HG03280 (cell line): ENCODE measurements at regions not wholly inside any gene's neighbourhood (a gene's known extent, or its start where the extent isn't known, plus 50 kb on each side); places are given as distances from the start of the nearest gene placed in this dataset.
A peak's percentile ranks its signal among the peaks of the same experiment; 100 is the strongest.
"Not testable (repeated sequence)": the region's sequence is repeated elsewhere in the genome, so short reads cannot be mapped to it uniquely, and the experiment has no call there.

ENCODE experiments used
- ATAC-seq: cut with Tn5 transposase; IDR thresholded peaks from one replicate; pipeline ENCODE4 v1.9.1; 2021; ENCODE audit warnings: mild to moderate bottlenecking, moderate library complexity; ENCODE audit not compliant: unreplicated experiment

- no peak for ATAC-seq
Measured at GRCh38 chr10:63003816-63004453, 129.2 kb upstream of the NRBF2 start.

DNA sequence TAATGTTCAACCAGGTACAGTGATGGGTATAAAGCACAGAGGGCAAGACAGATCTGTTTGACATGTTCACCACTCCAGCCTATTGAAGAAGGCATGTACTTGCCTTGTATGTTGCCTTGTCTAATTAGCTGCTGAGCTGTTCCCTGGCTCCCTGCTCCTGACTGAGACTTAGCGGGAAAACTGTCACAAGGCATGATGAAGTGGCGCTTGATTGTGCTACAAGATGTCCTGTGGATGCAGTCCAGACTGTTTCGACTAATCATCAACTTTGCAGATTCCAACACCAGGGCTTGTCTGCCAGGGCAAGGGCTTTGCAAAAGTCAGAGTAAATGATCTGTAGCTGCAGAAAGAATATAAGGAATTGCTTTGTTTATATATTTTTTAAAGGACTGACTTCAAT is 136.2 kb upstream of the NRBF2 start:
- no peak for ATAC-seq

GRCh38 chr10:62996516-62996915 is 136.6 kb upstream of the NRBF2 start:
- ATAC-seq, result no peak

DNA sequence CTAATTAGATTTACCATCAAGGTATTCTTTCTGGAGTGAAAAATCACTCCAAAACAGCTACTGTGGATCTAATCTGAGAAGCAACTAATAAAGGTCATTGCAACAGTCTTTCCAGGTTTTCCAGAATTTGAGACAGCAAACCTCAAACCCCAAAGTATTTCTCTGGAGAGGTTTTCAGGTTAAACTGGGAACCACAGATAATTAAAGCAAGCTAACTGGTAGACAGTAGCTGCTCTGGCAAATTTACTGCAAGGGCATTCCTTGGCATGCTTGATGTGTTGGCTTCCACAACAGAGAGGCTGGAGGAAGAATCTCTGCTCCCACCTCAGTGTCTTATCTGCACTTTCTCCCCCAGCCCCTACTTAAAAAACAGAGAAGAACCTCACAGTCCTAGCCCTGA is 140.0 kb upstream of the NRBF2 start:
- ATAC-seq, result no peak

DNA sequence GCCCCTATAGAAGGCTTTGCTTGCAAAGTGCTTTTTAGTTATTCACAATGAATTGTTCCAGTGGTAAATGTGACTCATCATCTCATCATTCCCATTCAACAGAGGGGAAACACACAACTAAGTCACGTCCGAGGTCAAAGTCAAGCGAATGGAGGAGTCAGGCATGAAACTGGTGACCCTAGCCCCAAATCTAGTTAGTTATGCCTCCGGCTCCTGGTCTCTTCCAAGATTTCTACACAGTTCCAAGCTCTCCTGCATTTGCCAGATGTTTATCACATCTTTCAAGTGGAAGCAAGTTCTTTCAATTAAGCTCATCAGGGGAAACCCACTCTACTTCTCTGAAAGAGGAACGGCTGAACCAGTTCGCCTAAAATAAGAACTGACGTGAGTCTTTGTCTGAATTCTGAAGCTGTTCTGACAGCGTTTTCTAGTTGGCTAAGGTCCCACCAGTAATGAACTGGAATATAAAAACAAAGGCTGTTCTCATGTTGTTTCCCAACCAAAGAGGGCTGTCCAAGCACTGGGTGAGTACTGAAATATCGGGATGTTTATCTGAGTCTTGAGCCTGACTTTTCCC is 140.9 kb upstream of the NRBF2 start:
- ATAC-seq, result peak; percentile 57

DNA sequence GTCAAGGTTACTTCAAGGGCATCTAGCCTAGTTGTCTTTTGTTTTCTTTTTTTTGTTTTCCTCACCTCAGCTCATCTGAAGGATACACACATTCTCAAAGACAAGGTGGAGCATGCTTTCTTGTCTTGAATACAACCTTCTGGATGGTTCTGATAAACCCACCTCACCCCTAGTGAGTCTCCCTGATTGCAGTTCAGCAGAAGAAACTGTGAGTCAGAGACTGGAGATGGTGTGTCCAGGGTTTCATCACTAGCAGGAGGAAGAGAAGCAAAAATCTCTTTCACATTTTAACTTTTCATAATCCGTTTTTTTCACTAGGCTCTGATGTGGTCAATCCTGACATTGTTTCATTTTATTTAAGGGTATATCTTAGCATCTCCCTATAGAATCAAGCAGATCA is 143.0 kb upstream of the NRBF2 start:
- ATAC-seq, result no peak

DNA sequence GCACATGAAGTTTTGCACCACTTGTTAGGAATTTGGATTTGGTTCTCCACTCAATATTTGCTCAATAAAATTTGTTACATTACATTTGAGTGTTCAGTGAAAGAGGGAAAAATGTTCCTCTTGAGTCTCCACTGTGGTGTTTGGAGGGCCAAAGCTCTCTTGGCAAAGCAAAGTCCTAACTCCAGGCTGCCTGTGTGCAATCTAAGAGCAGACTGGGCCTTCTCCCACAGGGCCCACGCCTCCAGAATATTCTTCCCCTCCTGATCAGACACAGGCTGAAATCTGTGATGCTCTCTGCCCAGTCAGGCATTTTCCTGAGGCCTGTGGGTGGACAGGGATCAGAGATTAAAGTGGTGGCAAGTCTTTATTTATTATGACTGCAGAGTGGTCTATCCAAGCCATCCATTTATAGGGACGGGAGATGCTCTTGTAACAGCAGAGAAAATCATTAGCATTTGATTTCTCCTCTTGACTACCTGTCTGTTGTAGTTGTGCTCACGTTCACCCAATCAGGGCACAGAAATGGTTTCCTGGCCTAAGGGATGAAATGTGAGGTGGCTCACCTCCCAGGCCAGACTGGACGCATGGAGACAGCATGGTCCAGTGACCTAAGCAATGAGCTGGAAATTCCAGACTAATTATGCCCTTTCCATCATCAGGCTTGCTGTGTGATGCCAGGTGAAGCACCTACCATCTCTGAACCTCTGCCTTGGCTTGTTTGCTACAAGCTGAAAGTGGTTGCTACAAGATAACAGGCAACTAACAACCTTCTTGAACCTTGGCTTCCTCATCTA is 147.1 kb upstream of the NRBF2 start:
- no peak for ATAC-seq

DNA sequence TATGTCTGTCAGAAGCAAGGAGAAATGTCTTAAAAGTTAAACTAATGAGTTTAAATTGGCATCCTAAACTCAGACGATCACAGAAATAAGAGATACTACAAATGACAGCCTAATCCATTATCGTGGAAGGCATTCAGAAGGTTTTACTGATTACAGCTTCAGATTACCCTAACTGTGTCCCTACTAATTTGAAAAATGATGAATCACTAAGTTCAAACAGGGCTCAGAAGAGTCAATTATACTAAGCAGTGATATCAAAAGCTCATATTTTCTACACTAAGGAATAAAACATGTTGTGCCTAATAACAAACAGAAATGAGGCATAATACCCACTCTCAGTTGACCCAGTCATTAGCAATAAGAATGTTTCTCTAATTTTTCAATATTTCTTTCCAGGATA is 152.0 kb upstream of the NRBF2 start:
- ATAC-seq, result no peak

DNA sequence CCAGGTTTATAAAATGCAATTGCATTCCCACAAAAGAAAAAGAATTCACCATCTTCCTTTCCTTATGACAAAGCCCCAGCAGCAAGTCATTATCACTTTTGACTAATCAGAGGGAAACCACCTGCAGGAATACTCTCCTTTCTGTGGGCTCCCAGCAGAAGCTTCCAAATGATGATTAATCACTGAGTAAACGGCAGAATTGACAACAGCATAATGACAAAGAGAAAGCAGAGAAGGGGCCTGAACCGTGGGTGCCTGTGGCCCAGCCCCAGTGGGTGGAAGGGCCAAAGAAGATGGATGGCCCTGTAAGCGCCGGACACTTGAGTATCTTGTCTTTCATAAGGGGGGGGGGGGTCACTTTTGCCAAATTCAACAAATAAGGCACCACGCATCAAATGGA is 152.4 kb upstream of the NRBF2 start:
- no peak for ATAC-seq

- no peak for ATAC-seq
Measured at GRCh38 chr10:62979921-62980320, 153.2 kb upstream of the NRBF2 start.

- no peak for ATAC-seq
Measured at GRCh38 chr10:62978482-62978881, 154.6 kb upstream of the NRBF2 start.

- not testable (repeated sequence) for ATAC-seq
Measured at GRCh38 chr10:62974795-62975194, 158.3 kb upstream of the NRBF2 start.

DNA sequence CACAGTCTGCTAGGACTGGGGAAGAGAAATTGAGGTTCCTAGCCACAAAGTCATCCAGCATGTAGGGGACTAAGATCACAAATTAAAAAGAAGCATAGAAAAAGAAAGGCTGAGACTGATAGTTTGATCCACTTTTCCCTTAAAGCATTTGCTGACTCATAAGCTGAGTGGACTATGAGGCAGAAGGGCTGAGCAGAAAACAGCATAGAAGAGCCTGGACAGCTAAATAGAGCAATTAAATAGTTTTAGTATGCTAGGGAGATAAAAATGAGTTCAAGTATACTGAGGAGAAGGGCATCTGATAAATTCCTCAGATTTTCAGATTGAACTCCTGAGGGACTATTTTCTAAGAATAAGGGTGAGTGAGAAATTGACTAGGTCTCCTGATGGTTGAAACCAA is 155.9 kb upstream of the EGR2 start:
- ATAC-seq, result no peak

DNA sequence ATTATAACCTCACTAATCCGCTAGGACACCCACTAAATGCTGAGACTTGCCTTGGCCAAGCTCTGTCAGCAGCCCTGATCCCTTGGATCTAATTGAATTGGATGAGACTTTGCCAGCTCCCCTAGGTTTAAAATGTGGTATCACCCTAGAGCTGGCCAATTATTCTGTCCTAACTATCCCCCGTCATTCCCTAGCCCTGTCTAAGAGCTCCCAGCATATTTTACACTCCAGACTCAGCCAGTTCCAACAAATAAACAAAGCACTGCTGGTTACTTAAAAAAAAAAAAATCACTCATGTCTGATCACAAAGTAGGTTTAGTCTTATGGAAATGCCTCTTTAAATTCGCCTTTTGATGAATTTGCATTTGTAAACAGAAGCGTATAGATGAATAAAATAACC is 147.9 kb upstream of the EGR2 start:
- no peak for ATAC-seq

DNA sequence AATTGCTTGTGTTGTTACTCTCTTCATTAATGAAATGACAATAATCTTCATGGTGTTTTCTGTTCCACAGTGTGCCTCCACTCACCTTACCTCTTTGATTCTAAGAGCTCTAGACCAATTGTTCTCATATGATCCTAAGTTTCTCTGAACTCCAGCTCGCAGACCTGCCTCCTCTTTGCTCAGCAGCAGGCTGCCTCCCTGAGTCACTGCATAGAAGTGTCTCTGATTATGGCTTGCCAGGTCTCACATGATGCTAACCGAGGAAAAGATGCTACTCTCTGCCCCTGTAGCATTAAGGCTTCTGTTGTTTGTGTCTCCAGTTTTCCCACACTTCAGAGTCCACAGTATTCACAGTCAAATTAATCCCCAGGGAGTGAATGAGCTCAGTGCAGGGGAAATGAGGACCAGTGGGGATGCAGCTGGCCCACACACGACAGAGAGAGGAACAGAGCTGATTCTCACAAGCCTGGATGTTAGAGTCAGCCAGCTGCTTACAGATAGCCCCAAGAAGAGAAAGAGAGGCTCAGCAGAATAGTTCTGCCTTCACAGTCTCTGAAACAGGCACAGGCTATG is 145.9 kb upstream of the EGR2 start:
- ATAC-seq, result no peak

DNA sequence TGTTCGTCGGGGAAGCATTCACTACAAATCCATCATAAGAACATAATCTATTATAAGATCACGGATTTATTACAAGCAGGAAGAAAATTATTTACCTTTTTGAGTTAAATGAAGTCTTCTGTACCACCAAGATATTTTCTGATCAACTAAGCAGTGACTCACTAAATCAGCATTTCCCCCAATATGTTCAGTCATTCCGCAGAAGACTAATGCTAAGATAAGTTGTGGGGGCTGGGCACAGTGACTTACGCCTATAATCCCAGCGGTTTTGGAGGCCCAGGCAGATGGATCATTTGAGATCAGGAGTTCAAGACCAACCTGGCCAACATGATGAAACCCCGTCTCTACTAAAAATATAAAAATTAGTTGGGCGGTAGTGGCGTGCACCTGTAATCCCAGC is 144.2 kb upstream of the EGR2 start:
- no peak for ATAC-seq

DNA sequence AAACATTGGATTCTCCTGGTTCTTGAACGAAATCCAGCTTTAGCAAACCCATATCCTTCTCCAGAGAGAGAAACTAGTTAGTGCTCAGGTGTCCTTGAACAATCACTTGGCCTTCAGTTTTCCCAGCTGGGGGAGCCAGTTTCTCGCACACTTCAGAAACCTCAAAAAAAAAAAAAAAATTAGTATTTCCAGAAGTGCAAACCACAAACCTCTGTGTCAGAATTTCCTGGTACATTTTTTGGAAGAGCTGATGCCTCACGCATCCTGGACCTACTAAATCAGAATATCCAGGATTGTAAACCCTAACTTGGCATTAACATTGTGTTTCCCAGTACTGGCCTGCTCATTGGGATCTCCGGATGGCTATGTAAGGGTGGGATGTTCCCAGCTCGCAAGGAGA is 143.4 kb upstream of the EGR2 start:
- no peak for ATAC-seq

- no peak for ATAC-seq
Measured at GRCh38 chr10:62958980-62959379, 142.8 kb upstream of the EGR2 start.

GRCh38 chr10:62946278-62946677 is 130.1 kb upstream of the EGR2 start:
- ATAC-seq, result no peak

GRCh38 chr10:62939698-62940097 is 123.5 kb upstream of the EGR2 start:
- ATAC-seq, result no peak

- no peak for ATAC-seq
Measured at GRCh38 chr10:62938672-62939071, 122.5 kb upstream of the EGR2 start.

DNA sequence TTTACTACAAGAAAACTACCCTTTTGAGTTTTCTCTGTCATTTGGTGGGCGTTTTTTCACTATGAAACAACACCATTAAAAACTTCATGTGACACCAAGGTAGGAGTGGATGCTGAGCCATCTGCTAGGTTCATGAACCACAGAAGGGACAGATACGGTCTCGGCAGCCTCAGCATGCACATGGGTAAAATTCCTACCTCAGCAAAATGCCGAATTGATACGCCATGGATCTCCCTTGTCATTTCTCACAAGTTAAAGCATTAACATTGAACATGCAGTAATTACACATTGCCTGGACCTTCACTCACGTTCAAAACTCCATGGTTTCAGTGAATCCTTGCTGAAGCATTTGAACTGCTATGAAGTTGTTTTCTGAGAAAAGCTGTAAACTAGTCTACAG is 121.5 kb upstream of the EGR2 start:
- no peak for ATAC-seq
